Adipocyte (in vitro differentiated cells): ENCODE measurements at regions not wholly inside any gene's neighbourhood (a gene's known extent, or its start where the extent isn't known, plus 50 kb on each side); places are given as distances from the start of the nearest gene placed in this dataset.

Experiments used
- DNase-seq: peaks from one replicate; pipeline ENCODE4 v3.0.0-alpha.2; 2015; ENCODE audit warnings: low read depth
- H3K27me3 ChIP-seq: replicated peaks from 2 replicates; pipeline ENCODE4 v1.7.0; 2013; ENCODE audit warnings: mild to moderate bottlenecking, low read length, moderate library complexity; ENCODE audit not compliant: control insufficient read depth, insufficient read depth
- H3K36me3 ChIP-seq: 2 replicates; pipeline ENCODE4 v1.7.0; 2013; ENCODE audit warnings: low read length, mild to moderate bottlenecking, moderate library complexity; ENCODE audit not compliant: control insufficient read depth, insufficient read depth, severe bottlenecking
- H3K4me1 ChIP-seq: 2 replicates; pipeline ENCODE4 v1.7.0; 2013; ENCODE audit warnings: mild to moderate bottlenecking, low read length, moderate library complexity; ENCODE audit not compliant: control insufficient read depth, insufficient read depth
- H3K4me3 ChIP-seq: 2 replicates; pipeline ENCODE4 v1.7.0; 2013; ENCODE audit warnings: mild to moderate bottlenecking, low read length, moderate library complexity
- H3K9ac ChIP-seq: 2 replicates; pipeline ENCODE4 v1.7.0; 2013; ENCODE audit warnings: mild to moderate bottlenecking, low read length, moderate library complexity
- H3K9me3 ChIP-seq: 2 replicates; pipeline ENCODE4 v1.7.0; 2013; ENCODE audit warnings: mild to moderate bottlenecking, low read length, moderate library complexity; ENCODE audit not compliant: control insufficient read depth

DNA sequence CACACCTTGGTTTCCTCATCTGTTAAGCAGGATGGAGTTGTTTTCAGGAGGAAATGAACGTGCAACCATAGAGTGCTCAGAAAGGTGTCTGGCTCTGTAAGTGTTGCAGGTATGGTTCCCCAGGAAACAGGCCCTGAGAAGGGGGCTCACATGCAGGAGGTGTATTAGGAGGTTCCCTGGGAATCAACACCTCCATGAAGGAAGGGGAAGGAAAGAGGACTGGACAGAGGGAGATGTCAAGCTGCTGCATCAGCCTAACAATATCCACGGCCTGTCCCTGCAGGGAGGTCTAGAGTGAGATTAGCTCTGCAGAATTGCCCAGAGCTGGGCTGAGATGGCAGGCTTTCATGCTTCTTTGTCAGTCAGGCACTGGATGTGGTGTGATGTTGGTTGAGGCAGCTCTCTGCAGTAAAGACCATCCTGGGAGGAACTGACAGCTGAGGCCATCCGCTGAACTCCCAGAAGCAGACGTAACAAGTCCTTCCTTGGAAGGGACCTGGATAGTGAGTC, 373.3 kb downstream of the ZNF536 start:
- peaks cover 16% of the 10 kb centered on the region for H3K9me3 ChIP-seq
- no peak overlapping the region for H3K9ac ChIP-seq
- H3K4me1 ChIP-seq, result no peaks in the 10 kb centered on the region
- no peak overlapping the region for H3K4me3 ChIP-seq
- peaks cover 11% of the 10 kb centered on the region for H3K27me3 ChIP-seq
- DNase-seq, result no peak
- H3K36me3 ChIP-seq, result no peaks in the 10 kb centered on the region

DNA sequence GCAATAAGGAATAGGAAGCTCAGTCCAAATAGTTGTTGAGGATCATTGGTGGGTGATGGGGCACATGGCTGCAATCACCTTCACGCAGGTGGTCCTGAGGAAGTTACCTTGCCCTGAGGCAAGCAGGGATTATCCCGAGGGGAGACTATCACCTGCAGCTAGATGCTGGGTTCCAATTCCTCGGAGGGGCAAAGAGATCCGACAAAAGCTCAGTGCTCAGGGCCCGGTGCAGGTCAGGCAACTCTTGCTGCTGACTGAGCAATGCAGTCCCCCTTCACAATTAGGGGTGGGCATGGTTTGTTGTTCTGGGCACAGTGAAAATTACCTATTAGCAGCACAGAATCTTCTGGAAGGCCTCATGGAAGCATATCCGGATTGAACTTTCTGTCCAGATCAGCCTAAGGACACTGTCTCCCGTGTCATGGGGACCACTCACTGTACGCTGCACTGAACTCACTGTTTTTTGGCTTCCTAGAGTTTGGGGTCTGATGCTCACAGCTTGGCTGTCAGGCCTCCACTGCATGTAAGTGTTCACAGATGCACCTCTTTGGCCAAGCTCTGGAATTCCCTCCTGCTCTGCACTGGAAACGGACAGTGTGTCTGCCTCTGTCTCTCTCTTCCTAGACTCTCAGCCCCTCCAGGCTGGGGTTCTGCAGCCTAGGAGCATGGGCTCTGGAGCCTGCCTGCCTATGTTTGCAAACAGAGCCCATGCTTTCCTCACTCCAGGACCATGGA, 372.7 kb downstream of the ZNF536 start:
- Histone ChIP-seq H3K9ac (no peak overlapping the region), H3K4me3 (no peak overlapping the region), H3K36me3 (no peaks in the 10 kb centered on the region), H3K4me1 (no peaks in the 10 kb centered on the region), H3K9me3 (peaks cover 10% of the 10 kb centered on the region), H3K27me3 (peaks cover 11% of the 10 kb centered on the region)
- no peak for DNase-seq

DNA sequence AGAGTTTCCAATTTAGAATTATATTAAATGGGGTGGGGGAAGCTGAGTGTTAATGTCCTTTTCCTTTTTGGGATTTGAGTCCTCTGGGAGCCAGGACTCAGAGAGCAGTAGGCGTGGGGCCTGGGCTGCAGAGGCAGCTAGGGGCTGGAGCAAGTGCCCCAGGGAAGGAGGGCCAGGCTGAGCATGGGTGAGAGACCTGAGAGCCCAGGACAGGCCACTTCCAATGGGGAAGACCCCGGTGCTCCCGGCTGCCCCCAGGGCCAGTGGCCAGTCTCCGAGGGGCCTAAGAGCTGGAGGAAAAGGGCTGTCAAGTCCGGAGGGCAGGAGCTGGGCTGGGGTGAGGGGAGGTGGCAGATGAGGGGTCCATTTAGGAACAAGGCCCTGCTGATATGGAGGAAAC, 371.5 kb downstream of the ZNF536 start:
- no peak overlapping the region for H3K9ac ChIP-seq
- no peak overlapping the region for H3K4me3 ChIP-seq
- no peaks in the 10 kb centered on the region for H3K9me3 ChIP-seq
- DNase-seq, result no peak
- H3K36me3 ChIP-seq, result no peaks in the 10 kb centered on the region
- no peaks in the 10 kb centered on the region for H3K4me1 ChIP-seq
- H3K27me3 ChIP-seq, result peaks cover 11% of the 10 kb centered on the region

DNA sequence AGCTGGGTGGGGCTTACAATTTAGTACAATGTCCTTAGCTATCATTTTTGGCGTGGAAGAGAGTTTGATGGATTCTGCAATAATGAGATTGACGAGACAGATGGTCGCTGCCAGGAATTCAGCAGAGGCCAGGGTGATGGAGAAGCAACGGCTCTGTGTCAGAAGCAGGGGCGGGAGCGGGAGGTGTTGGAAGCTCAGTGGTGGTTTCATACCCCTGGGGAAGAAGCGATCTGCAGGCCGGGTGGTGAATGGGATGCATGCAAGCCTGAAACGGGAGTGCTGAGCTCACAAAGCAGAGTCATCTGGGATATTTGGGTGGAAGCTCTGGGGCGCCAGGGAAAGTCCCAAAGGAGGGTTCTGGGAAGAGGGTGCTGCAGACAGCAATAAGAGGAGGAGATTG, 370.8 kb downstream of the ZNF536 start:
- H3K4me1 ChIP-seq, result no peaks in the 10 kb centered on the region
- H3K27me3 ChIP-seq, result peaks cover 11% of the 10 kb centered on the region
- DNase-seq, result no peak
- H3K9ac ChIP-seq, result no peak overlapping the region
- no peak overlapping the region for H3K4me3 ChIP-seq
- no peaks in the 10 kb centered on the region for H3K9me3 ChIP-seq
- no peaks in the 10 kb centered on the region for H3K36me3 ChIP-seq

DNA sequence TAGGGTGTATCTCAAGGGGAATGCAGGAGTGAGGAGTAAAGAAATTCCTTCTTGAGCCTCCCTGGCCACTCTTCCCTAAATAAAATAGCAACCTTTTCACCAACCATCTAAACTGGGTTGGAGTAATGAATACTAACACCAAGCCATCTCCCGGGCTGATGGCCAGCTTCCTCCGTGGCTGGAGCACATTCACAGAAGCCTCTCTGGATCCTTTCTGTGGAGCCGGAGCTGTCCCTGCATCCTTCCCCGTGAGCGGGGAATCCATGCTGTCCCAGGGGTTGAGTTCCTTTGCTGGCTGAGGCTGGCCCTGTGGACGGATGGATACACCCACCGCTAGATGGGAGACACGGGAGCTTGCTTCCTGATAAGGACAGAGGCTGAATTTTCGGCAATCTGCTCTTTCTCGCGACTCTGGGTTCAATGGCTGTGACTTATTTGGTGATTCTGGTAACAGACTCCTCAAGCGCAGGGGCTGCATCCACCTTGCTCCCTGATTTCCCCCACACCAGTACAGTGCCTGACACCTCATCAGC, 370.3 kb downstream of the ZNF536 start:
- no peak for DNase-seq
- no peaks in the 10 kb centered on the region for H3K4me1 ChIP-seq
- no peaks in the 10 kb centered on the region for H3K9me3 ChIP-seq
- no peaks in the 10 kb centered on the region for H3K36me3 ChIP-seq
- no peak overlapping the region for H3K9ac ChIP-seq
- no peak overlapping the region for H3K4me3 ChIP-seq
- peaks cover 11% of the 10 kb centered on the region for H3K27me3 ChIP-seq

DNA sequence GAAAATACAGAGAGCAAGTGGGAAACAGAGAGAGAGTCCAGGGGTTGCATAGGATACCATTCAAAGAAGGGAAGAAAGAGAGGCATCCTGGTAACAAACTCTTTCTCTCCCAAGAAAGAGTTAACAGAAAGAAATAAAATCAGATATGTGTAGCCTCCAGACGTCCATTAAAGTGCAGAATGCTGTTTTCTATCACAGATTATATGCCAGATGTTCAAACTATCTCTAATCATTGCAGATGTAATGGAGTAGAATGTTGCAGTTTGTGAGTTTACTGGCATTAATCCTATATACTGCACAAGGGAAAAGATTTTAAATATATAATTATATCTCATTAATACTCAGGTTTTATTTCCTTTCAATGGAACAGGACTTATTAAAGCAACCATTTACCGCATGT, 369.4 kb downstream of the ZNF536 start:
- Histone ChIP-seq H3K9me3 (no peaks in the 10 kb centered on the region), H3K4me1 (no peaks in the 10 kb centered on the region)

DNA sequence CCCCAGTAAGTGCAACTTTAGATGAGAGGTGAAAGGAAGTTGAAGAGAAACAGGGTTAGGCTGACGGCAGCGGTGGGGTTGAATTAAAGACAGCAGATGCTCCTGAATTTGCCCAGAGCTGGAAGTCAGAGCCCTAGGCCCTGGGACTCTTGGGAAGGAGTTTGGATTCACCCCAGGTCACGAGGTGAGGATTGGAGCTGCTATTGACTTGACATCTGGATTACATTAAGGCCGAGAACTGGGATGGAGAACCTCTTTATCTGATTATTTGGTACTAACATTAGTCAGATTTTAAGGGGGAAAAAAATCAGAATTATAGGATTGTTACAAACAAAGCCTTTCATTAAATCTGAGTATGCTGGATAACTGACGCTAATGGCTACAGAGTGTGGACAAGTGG, 367.2 kb downstream of the ZNF536 start:
- no peak overlapping the region for H3K4me3 ChIP-seq
- H3K4me1 ChIP-seq, result no peaks in the 10 kb centered on the region
- H3K36me3 ChIP-seq, result no peaks in the 10 kb centered on the region
- no peak for DNase-seq
- no peaks in the 10 kb centered on the region for H3K9me3 ChIP-seq
- no peak overlapping the region for H3K9ac ChIP-seq
- H3K27me3 ChIP-seq, result peaks cover 15% of the 10 kb centered on the region

More for the DNA sequence above, 369.4 kb downstream of the ZNF536 start:
- no peaks in the 10 kb centered on the region for H3K36me3 ChIP-seq
- peaks cover 12% of the 10 kb centered on the region for H3K27me3 ChIP-seq
- H3K9ac ChIP-seq, result no peak overlapping the region
- H3K4me3 ChIP-seq, result no peak overlapping the region
- no peak for DNase-seq

DNA sequence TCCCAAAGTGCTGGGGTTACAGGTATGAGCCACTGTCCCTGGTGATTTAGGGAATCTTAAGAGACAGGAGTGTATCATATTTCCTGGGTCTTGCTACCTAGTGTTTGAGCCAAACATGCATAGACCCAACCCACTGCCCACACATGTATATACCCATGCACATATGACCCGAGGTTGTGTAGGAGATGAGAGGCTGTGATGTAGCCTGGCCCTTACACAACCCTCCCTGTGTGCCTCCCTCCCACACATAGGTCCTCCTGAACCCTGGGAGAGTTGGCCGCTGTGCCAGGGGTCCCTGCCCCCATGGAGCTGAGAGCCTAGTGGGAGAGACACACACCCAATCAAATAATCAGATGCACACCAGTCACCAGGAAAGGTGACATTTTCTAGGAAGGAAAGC, 365.9 kb downstream of the ZNF536 start:
- Histone ChIP-seq H3K36me3 (no peaks in the 10 kb centered on the region), H3K9ac (no peak overlapping the region), H3K27me3 (peaks cover 15% of the 10 kb centered on the region), H3K9me3 (no peaks in the 10 kb centered on the region), H3K4me1 (no peaks in the 10 kb centered on the region), H3K4me3 (no peak overlapping the region)
- DNase-seq, result no peak

DNA sequence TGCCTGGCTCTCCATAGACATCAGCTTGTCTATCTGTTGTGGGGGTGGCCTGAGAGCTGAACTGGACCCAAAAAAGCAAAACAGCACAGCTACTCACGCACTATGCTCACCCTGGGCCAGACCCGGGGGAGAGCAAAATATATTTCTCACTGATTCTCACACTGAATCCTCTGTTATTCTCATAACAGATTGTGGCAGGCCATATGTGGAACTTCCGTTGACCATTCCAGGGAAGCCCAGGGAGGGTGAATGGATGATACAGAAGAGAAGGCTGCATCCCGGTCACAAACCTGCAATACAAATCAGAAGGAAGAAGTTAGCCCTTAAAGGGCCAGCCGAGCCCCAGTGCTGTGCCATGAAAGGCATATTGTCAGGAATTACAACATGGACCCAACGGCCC, 362.5 kb downstream of the ZNF536 start:
- no peak overlapping the region for H3K9ac ChIP-seq
- H3K36me3 ChIP-seq, result no peaks in the 10 kb centered on the region
- H3K4me3 ChIP-seq, result no peak overlapping the region
- H3K4me1 ChIP-seq, result no peaks in the 10 kb centered on the region
- no peak for DNase-seq
- H3K27me3 ChIP-seq, result peaks cover 10% of the 10 kb centered on the region
- no peaks in the 10 kb centered on the region for H3K9me3 ChIP-seq

DNA sequence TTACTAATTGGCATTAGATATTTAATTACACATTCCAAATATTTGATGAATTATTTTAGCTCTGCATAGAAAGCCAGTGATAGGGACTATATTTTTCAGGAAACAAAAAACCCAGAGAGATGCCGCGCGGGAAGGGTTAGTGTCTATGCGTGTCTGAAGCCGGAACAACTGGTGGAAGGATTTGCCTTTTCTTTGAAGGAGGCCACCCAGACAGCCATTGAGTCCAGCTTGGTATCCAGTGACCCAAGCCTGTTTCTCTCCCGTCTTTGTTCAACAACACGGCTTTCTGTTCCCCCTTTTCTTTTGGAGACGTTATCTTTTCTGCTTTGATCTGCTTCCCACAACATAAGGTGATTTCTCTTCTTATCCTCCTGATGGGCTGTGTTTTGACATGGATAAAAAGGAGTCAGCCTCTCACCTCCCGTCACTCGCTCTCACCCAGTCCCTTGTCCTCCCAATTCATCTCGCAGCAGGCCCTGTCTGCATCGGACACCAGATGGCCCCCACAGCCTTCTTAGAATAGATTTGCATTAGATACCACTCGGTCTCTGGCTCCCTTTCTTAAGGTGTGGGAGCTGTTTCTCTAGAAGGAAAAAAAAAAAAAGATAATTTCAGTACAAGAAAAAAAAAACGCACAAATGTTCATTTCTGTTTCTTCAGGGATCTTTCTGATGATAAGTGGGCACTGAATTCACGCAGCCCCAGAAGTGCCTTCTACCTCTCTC, 361.8 kb downstream of the ZNF536 start:
- no peak for DNase-seq
- Histone ChIP-seq H3K36me3 (no peaks in the 10 kb centered on the region), H3K27me3 (peaks cover 10% of the 10 kb centered on the region), H3K4me3 (no peak overlapping the region), H3K4me1 (no peaks in the 10 kb centered on the region), H3K9me3 (no peaks in the 10 kb centered on the region), H3K9ac (no peak overlapping the region)

DNA sequence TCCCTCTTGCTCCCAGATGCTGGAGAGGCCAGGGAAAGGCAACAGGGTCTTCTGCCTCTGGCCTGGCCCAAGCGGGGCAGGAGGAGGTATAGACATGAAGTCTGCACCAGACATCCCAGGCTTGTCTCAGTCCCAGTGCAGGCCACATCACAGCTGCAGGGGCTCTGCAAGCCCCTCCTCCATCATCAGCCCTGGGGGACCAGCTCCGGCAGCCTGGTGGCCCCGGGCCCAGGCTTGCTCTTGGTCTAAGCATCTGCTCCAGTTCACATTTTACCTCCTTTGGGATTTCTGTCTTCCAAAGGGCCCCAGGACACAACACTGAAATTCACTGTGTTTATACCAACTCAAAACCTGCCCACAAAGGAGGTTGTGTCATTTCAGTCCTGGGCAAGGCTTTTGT, 359.4 kb downstream of the ZNF536 start:
- Histone ChIP-seq H3K9me3 (no peaks in the 10 kb centered on the region), H3K4me3 (no peak overlapping the region), H3K27me3 (peaks cover 9% of the 10 kb centered on the region), H3K36me3 (no peaks in the 10 kb centered on the region), H3K9ac (no peak overlapping the region), H3K4me1 (no peaks in the 10 kb centered on the region)
- no peak for DNase-seq
